ENCODE measurements at regions not wholly inside any gene's neighbourhood (a gene's known extent, or its start where the extent isn't known, plus 50 kb on each side); places are given as distances from the start of the nearest gene placed in this dataset.

DNA sequence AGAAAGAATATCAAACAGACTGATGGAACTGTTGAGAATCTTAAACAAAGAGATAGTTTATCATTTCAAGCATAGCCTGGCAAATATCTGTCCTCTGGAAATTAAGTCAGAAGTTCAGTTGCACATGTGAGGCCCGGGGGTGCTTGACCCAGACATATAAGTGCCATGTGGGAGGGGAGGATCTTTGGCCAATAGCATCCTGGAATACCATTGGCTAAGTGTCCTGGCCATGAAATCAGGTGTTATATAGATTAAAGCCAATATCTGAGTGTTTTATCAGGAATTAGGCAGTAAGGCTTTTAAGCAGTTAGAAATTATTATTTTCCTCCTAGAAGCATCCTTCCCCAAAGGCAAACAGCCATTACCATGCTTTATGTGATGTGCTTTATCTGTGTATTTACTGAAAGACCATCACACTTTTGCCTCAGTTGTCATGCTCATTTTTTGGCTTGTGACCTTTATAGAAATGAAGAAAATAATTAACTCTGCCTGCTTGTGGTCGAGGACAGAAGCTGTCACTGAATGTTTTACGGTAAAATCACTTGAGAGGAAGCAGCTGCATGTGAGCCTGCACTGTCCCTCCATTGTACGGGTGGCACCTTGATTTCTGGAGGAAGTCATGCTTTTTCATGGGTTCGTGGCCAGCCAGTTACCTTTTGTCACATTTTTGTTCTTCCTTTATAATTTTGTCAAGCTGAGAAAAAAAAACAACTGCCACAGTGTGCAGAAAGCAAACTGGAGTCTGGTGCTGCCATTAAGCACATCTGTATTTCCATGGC lies 259.9 kb upstream of the FMN2 start:
- Histone ChIP-seq H2BK5ac (ENCODE audit: low read depth, low read length, poor library complexity, severe bottlenecking) (no peak overlapping the region), H4K8ac (ENCODE audit: low read depth in 2 of 2, low read length in 2 of 2) (no peak overlapping the region), H3K27me3 (ENCODE audit: control insufficient read depth, insufficient read depth, low read length) (no peaks in the 10 kb centered on the region), H3K56ac (ENCODE audit: extremely low read depth, insufficient read depth, low read length) (no peak overlapping the region), H3K23ac (ENCODE audit: low read depth, low read length) (no peak overlapping the region), H3K9me1 (ENCODE audit: insufficient read depth, low read length) (no peaks in the 10 kb centered on the region), H3K9ac (ENCODE audit: low read depth, low read length) (no peak overlapping the region), H3K9me3 (ENCODE audit: control insufficient read depth, insufficient read depth, low read length) (peaks cover 2% of the 10 kb centered on the region; the same call in 1 of the 2 replicates), H2AFZ (replicated peaks; ENCODE audit: low read length, poor library complexity) (no peak overlapping the region), H3K4ac (ENCODE audit: low read depth, low read length) (no peak overlapping the region), H3K14ac (replicated peaks; ENCODE audit: low read depth, low read length) (no peak overlapping the region), H3K4me2 (ENCODE audit: low read depth, low read length) (no peak overlapping the region), H3K36me3 (ENCODE audit: control insufficient read depth, insufficient read depth, low read length) (no peaks in the 10 kb centered on the region), H4K91ac (ENCODE audit: insufficient read depth, low read depth, low read length) (no peak overlapping the region), H3K79me1 (ENCODE audit: low read depth in 1 of 2, low read length in 2 of 2) (no peaks in the 10 kb centered on the region), H2AK5ac (ENCODE audit: low read depth, low read length) (no peak overlapping the region), H3K18ac (ENCODE audit: low read depth, low read length) (no peak overlapping the region), H2BK15ac (ENCODE audit: low read depth, low read length) (no peak overlapping the region), H4K20me1 (ENCODE audit: insufficient read depth, low read length) (no peaks in the 10 kb centered on the region), H3K27ac (ENCODE audit: insufficient read depth, low read length) (no peak overlapping the region), H2AK9ac (replicated peaks; ENCODE audit: low read depth, low read length, poor library complexity) (no peak overlapping the region), H4K5ac (ENCODE audit: low read depth, low read length) (no peak overlapping the region), H3K4me1 (ENCODE audit: control insufficient read depth, insufficient read depth, low read length) (no peaks in the 10 kb centered on the region), H2BK20ac (ENCODE audit: low read depth, low read length) (no peak overlapping the region), H2BK120ac (ENCODE audit: low read depth, low read length) (no peak overlapping the region), H3K4me3 (ENCODE audit: insufficient read depth, low read depth, low read length) (no peak overlapping the region)
- WGBS, 2 experiments (ENCODE audit: extremely low coverage in 2 of 2, insufficient read length in 1 of 2), result 19% methylated on average over 3 of the region's 5 CpGs; no CpG with 5 or more reads in 1 of the 2 experiments
- DNase-seq (no peak), ATAC-seq (ENCODE audit: low read depth) (no peak)
- no TSS peak for BruUV-seq (replicated peaks)
- TF ChIP-seq, protein P1, sequence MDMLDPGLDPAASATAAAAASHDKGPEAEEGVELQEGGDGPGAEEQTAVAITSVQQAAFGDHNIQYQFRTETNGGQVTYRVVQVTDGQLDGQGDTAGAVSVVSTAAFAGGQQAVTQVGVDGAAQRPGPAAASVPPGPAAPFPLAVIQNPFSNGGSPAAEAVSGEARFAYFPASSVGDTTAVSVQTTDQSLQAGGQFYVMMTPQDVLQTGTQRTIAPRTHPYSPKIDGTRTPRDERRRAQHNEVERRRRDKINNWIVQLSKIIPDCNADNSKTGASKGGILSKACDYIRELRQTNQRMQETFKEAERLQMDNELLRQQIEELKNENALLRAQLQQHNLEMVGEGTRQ (IDR thresholded peaks at IDR 0.05; ENCODE audit: low read depth, low read length), result no peak
- TF ChIP-seq BHLHE40 (IDR thresholded peaks at IDR 0.05; ENCODE audit: low read depth, low read length) (no peak), CHD1 (IDR thresholded peaks at IDR 0.05; ENCODE audit: low read depth, low read length) (no peak), RCOR1 (IDR thresholded peaks at IDR 0.05; ENCODE audit: insufficient replicate concordance, low read length) (no peak), FOS (IDR thresholded peaks at IDR 0.05; ENCODE audit: low read depth, low read length) (no peak), MAZ (IDR thresholded peaks at IDR 0.05; ENCODE audit: borderline replicate concordance, low read depth, low read length) (no peak), NFE2L2 (IDR thresholded peaks at IDR 0.05; ENCODE audit: low read depth, low read length) (no peak), RFX5 (IDR thresholded peaks at IDR 0.05; ENCODE audit: low read depth, low read length) (no peak)
- TF ChIP-seq, protein P2, sequence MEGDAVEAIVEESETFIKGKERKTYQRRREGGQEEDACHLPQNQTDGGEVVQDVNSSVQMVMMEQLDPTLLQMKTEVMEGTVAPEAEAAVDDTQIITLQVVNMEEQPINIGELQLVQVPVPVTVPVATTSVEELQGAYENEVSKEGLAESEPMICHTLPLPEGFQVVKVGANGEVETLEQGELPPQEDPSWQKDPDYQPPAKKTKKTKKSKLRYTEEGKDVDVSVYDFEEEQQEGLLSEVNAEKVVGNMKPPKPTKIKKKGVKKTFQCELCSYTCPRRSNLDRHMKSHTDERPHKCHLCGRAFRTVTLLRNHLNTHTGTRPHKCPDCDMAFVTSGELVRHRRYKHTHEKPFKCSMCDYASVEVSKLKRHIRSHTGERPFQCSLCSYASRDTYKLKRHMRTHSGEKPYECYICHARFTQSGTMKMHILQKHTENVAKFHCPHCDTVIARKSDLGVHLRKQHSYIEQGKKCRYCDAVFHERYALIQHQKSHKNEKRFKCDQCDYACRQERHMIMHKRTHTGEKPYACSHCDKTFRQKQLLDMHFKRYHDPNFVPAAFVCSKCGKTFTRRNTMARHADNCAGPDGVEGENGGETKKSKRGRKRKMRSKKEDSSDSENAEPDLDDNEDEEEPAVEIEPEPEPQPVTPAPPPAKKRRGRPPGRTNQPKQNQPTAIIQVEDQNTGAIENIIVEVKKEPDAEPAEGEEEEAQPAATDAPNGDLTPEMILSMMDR (conservative IDR thresholded peaks at IDR 0.05; ENCODE audit: low read depth, low read length), result no peak
- dilution Hi-C loops (cut with HindIII; ENCODE audit: low sequenced_read_pairs, unreplicated experiment) (no loop called here), intact Hi-C loops (cut with micrococcal nuclease) (no loop called here), in situ Hi-C loops (cut with MboI; ENCODE audit: low sequenced_read_pairs) (no loop called here)
- ChIA-PET CTCF (no interaction called here), POLR2A (ENCODE audit: unreplicated experiment) (no interaction called here)

Measured in IMR-90 (cell line).